GM19468 (cell line): ENCODE measurements at regions not wholly inside any gene's neighbourhood (a gene's known extent, or its start where the extent isn't known, plus 50 kb on each side); places are given as distances from the start of the nearest gene placed in this dataset.

Experiments
- ATAC-seq: cut with Tn5 transposase; IDR thresholded peaks from one replicate; pipeline ENCODE4 v1.9.1; 2021; ENCODE audit warnings: mild to moderate bottlenecking, moderate library complexity, moderate number of reproducible peaks; ENCODE audit not compliant: unreplicated experiment; ENCODE audit errors: extremely low read depth

DNA sequence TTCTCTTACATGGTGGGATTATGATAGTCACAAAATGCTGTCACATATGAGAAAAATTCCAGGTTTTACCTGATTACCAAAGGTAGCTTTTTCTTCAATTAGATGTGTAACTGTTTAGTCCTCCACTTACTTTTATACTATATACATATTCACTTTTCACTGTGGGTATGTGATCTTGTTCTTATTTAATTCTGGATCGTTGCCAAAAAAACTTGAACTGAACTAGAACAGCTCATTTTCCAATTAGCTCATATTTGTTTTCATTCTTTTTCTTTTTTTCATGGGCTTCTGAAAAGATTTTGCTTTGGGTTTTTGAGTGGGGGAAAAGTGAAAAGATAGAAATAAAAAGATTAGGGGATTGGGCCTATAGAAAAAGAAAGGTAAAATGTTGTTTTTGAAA, 291.9 kb downstream of the NDFIP2 start:
- ATAC-seq = no peak

DNA sequence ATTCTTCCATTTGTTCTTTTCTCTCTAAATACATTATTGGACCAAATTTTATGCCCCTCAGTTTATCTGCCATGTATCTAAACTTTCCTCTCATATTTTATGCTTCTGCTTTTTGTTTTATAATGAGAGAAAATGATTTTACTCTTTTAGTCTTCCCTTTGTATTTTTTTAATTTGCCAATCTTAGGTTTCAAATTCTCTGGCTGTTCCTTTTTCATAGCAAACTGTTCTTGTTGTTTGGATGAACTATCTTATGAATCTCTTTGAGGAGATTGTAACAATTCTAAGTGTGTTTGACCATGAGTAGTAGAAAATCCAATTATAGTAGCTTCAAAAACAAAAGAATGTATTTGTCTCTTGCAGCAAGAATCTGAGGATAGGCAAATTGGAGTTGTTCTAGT, 290.5 kb downstream of the NDFIP2 start:
- no peak for ATAC-seq

DNA sequence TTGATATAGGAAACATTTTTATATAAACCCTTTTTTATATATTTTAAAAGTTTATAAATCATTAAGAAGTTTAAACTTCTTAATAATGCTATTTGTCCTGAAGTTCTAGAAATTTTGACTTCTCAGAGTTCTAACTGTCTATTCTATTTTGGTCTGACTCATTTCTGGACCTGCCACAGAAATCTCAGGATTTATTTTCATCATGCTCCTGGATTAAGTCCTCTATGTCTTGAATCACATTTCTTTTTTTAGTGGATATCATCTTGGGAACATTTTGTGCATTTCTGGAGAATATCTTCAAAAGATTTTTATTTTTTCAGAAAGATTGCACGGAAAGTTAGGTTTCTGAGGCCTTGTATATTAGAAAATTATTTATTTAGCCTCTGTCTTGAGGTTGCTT, 289.1 kb downstream of the NDFIP2 start:
- ATAC-seq = no peak

DNA sequence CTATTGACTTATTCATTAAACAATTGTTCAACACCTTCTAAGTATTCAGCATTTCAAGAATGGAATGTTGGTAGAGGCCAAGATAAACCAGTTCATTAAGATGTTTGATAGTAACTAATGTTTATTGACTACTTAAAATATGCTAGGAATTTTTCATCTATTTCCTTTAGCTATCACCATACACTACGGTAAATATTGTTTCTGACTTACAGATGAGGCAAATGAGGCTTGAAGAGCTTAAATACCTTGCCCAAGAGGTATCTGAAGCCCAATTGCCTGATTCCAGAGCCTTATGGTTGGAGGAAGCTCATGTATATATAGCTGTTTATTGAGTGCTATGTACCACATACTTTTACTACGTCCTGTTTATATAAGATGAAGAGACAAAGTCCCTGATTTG, 286.2 kb downstream of the NDFIP2 start:
- ATAC-seq = no peak

DNA sequence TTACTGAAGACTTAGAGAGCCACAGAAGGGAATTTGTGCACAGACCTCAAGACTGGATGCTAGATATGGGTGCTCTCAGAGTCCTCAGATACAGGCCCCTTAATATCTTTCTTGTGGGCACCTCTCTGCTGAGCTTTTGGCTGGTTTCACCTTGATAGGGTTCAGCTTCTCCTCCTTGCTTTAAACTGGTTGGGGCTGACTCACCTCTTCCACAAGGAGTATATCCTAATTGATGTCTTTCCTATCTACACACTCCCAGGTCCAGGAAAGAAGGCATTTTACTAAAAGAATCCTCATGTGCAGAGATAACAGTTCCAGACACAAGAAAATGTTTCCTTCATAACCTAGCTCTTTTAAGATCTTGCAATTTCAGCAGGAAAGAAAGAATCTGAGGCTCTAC, 284.4 kb downstream of the NDFIP2 start:
- no peak for ATAC-seq

DNA sequence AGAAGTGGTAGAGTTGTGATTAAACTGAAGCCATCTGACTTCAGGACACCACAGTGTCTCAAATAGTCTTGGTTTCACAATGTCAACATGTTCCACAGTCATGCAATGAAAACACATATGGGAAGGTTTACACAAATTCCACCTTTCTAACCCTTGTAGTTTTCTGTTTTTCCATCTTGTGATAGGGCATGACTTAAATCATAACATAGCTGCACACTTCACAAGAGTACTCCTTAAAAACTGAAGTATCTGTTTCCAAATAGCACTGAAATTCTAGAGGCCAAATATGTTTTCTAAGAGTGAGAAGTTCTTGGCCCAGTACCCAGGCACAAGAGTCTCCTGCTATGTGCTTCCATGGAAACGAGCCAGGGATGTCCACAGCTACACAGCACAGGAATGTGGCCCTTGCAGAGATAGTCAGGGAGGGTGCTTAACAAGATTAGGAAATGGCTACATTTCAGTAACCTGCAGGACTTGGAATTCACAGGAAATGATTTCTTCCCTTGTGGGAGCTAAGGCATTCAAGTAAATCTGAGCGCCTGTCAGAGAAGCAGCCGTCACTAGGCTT, 269.1 kb downstream of the NDFIP2 start:
- no peak for ATAC-seq

DNA sequence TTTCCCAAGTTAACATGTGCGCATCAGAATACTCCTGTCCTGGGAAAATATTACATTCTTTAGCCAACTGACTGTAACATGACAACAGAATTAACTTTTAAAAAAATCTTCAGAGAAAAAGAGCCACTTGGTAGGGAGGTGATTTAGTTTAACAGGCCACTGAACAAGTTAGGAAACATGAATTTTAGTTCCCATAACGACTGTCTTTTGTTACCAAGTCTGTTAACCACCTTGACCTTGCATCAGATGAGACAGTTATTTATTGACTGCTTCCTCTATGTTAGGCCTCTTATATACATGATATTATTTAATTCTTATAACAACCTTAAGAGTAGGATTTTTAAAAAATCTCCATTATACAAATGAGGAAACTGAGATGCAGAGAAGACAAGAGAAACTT, 268.6 kb downstream of the NDFIP2 start:
- no peak for ATAC-seq

DNA sequence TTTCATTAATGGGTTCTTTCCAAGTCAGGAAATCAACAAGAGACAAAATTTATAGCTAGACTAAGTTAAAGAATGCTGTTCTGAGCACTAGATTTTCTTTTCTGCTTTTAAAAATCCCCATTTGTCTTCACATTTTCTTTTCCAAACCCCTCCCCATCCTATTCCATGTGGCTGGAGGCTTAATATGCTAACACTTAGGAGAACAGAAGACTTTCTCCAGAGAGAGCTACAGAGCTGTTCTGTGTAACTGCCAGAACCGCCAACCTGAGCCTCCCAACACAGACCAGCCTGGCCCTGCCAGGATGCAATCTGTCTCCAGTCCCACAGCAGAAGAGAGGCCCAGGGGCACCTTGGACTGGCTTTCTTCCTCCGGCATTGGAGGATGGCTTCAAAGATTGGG, 264.1 kb downstream of the NDFIP2 start:
- no peak for ATAC-seq

DNA sequence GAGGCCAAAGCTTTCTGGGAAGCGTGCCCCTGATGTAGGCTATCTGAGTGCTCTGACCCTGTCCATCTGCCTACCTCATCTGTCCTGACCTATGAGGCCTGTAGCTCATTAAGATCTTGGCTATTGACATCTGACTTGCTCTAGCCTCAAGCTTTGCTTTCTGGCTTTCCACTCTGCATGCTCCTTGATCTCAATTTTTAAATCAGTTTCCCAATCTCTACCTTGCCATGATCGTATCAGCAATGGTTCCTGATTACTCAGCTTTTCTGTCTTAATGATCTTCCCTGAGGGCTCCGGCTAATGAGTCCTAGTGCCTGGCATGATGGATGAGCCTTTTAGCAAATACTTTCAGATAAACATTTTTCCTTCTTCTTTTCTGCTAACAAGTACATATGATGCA, 262.0 kb downstream of the NDFIP2 start:
- ATAC-seq = no peak

DNA sequence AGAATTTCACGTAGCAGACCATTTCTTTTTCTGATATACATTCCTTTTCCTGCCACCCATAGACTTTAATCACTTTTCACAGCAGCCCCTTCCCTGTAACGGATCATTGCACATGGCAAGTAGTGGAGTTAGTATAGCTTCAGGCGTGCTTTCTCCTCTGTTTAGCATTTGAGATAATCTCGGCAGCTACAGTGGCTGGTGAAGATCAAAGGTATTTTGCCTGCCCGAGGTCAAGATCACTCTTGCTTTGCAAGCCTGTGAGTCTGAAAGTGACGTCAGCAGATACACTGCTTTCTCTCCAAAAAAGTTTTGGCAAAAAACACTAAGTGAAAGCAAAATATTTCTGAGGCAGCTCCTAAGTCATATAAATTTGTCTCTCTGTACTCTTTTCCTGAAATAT, 260.0 kb downstream of the NDFIP2 start:
- ATAC-seq = no peak

DNA sequence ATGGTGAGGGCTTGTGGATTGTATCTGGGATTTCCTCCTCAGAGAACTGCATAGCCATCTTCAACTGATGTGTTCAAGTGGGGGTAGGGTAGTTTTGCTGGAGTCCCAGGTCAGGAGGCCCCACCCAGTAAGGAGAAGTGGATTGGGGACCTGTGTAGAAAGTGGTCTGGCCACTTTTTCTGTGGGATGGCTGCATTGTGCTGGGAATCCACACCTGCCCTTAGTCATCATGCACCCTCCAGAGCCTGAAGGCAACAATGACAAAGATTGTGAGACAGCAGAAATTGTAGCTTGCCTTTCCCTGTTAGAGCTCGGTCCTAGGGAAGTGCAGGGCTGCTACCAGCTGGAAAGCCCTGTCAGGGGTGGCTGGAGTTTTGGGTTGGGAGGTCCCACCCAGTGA, 255.4 kb downstream of the NDFIP2 start:
- ATAC-seq = no peak

DNA sequence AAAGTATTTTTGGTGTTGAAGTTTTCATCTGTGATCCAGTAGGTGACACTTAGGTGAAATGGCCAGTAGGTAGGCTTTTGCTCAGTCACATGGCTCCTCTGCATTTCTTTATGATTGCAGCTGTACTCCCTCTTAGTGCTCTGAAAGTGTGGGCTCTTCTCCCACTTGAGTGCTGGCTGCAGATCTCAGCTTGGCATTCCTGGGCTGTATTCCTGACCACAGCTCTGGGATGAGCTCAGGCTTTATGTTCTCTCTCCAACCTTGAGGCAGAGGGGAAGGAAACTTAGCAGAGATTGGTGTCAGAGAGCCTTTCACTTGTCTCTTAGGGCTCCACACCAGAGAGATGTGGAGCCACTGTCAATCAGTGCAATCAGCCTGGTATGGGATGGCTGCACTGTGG, 254.3 kb downstream of the NDFIP2 start:
- no peak for ATAC-seq

DNA sequence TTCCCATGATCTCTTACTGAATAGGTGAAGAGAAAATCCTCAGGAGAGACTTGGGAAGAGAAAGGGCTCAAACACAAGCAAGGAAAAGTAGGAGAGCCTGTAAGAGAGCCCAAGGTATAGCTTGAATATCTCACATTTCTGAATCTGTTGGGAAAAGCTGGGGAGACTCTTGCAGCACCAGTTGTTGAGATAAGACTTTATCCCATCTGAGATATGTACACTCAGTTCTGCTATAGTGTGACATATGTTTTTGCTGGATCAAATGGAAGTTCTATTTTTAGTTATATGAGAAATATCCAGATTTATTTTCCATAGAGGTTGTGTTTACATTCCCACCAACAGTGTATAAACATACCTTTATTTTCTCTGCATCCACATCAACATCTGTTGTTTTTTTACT, 246.1 kb downstream of the NDFIP2 start:
- ATAC-seq = no peak

DNA sequence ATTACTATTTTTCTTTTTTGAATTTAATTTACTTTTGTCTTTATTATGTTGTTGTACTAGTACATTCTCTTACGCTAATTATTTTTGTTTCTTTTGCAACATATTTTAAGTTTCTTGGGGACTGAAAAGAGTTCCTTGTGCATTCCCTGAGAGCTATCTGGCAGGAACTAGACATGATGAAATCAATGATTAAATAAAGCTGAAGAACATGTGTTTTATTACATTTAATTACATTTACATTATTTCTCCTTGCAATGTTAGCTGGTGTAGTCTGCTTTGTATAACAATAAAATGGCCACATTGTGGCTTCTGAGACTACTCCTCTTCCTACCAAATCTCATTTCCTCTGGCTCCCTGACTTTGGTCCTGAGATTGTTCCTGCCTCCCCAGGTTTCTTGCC, 244.9 kb downstream of the NDFIP2 start:
- ATAC-seq = no peak

DNA sequence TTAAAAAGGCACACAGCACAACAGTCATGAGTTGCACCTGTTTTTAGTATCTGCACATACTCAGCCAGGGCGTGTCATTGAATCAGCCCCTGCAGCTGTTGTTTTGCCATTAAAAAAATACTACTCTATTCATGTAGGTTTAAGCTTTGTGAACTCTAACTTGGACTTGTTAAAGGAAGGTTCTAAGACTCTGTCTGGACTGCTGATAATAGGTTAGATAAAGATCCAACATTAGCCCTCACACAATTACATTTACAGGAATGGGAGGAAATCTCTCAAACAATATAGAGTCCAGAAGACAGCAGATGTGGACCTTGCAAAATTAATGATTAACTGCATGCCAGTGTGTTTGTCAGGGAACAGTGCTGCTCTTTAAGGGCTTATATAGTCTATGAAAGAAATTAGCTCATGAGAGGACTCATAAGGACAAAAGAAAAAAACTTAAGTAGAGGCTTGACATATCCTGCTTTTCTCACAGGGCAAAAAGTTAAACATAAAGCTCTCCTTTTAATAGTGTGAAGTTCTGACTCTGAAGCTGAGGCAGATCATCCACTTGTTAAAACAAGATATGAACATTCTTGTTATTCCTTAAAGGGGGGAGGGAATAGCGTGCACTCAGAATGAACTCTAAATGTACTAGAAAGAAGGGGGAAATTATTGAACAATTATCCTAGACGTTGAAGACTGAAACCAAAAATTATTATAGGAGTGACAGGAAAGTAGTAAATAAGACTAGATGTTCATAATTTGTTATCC, 243.6 kb downstream of the NDFIP2 start:
- no peak for ATAC-seq

DNA sequence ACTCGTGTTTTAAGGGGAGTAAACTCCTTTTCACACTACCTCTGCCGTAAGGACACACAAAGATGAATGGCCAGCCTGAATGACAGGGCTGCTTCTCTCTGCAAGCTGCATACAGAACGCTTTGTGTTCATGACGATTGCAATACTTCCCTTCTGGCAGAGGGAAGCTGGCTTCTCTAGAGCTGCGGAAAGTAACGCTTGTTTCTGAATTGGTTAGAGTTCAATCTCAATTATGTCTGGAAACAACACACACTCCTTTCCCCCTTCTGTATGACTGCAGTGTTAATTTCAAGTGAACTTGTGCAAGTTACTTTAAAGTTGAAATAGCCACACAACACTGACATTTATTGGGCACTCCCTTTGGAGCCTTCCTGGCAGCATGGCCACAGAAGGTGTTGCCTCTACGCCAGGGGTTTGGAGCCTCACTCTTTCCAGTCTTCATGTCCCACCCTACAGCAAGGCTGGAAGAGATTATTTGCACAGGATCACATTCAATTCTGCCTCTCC, 242.6 kb downstream of the NDFIP2 start:
- no peak for ATAC-seq

DNA sequence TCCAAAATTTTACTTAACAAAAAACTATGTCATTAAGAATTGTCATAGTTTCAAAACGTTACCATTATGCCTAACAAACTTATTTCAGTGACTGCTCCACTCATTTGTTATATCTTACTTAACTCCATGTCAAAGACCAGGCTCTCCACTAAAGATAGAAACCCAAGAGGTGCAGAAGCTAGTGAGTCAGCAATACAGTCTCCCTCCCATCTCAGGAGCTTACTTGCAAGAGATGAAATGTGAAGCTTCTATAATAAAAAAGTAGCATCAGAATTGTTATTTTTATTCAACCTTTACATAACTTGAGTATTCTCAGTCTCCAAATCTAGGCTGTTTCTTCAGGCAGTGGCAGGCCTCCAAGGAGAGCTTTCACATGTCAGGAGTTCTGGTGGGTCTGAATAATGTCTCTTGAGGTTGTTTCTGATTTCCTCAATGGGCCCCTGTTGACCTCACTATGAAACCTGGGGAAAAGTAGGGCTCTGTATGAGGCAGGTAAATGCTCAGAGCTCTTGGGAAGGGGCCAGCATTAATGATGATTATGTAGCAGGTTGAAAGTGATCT, 242.0 kb downstream of the NDFIP2 start:
- ATAC-seq = no peak

DNA sequence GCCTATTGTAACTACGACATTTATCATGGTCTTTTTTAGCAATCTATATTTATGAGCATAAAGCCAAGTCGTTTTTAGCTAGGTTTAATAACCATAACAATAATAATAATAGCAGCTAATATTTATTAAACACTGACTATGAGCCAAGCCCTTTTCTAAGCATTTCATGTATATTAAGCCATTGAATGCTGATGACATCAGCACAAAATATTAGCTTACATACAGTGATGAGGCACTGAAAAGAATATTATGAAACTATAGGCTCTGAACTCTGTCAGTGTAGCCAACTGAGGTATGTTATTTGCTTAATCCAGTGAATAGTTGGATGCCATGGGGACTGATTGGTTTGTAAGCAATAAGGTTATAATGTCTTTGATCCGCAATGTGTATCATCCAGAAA, 235.2 kb downstream of the NDFIP2 start:
- no peak for ATAC-seq

DNA sequence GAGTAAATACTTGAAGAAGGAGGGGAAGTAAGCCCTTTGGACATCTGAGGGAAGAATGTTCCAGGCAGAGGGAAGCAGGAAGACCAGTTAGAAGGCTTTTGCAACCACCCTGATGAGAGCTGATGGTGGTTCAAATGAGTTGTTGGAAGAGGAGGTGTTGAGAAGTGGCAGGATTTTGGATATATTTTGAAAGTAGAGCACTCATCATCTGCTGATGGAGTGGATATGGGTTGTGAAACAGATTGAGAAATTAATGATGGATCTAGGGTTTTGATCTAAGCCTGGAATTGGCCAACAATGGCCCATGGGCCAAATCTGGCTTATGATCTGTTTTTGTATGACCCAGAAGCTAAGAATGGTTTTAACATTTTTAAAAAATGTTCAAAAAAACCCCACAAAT, 230.7 kb downstream of the NDFIP2 start:
- no peak for ATAC-seq

DNA sequence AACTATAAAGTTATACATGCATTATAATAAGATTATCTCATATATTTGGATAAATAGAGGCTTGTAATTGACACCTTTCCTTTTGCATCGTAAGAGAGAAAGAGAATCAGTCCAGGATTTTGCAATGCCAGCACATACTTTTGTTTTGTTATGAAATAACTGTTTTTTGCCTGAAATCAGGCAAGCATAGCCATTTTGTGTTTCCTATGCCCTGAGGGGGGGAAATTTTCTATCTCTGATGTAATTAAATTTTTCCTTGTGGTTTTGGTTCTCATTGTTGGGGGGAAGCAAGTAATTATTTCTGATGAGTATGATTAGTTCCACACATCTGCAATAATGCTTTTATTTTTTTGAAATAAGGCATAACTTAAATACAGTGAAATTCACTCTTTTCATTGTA, 229.4 kb downstream of the NDFIP2 start:
- no peak for ATAC-seq

DNA sequence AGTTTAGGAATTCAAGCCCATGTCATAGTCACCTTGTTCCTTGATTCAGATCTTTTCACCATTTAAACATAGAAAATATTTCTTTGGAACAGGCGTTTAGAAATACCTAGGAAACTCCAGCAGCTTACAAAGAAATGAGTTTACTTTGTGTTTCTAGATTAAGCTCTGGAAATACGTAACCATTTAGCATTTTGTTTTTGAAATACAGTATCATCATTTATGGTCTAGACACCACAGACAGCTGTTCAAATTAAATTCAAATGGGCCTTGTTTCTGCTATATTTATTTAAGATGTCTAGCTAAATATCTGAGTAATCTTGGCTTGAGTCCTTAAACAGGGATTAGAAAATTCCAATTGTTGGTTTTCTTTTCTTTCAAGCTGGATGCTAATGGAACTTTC, 228.5 kb downstream of the NDFIP2 start:
- no peak for ATAC-seq

DNA sequence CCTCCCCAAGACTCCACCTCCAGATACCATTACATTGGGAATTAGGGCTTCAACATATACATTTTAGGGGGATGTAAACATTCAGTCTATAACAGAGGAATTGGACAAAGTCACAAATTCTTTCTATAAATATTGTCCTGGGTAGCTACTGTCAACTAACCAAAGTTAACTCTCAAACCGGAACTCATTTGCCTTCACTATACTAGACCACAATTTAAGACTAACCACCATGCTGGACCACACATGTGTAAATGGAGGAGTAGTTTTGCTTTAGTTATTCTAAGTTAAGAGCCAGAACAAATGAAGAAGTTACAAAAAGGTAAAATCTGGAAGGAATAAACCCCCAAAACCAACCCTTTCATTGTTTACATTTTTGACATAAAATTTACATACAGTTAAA, 222.8 kb downstream of the NDFIP2 start:
- ATAC-seq = no peak
